Activated T-helper 1 cell treated with anti-CD3 and anti-CD28 coated beads, Interleukin-2, amount 50 U/mL, for 16 hours (primary cell): ENCODE measurements at regions not wholly inside any gene's neighbourhood (a gene's known extent, or its start where the extent isn't known, plus 50 kb on each side); places are given as distances from the start of the nearest gene placed in this dataset.

ENCODE experiments used
- DNase-seq, 2 donors: peaks; one replicate each; pipeline ENCODE4 v3.0.0-alpha.2; 2020; ENCODE audit warnings: low read depth in 1 of 2, low spot score in 1 of 2

- no peak for DNase-seq
Observed at GRCh38 chr22:27452922-27453321, 348.6 kb downstream of the MN1 start.

GRCh38 chr22:27453725-27454124, 347.8 kb downstream of the MN1 start:
- no peak for DNase-seq

- no peak for DNase-seq
Observed at GRCh38 chr22:27454807-27455450, 346.6 kb downstream of the MN1 start.

GRCh38 chr22:27455526-27455925, 346.0 kb downstream of the MN1 start:
- DNase-seq, result no peak

- DNase-seq, result no peak
Observed at GRCh38 chr22:27456696-27457503, 344.7 kb downstream of the MN1 start.

GRCh38 chr22:27459999-27460398, 341.6 kb downstream of the MN1 start:
- no peak for DNase-seq

GRCh38 chr22:27460591-27461347, 340.8 kb downstream of the MN1 start:
- no peak for DNase-seq

GRCh38 chr22:27461470-27461869, 340.1 kb downstream of the MN1 start:
- DNase-seq, result no peak

GRCh38 chr22:27462190-27462589, 339.4 kb downstream of the MN1 start:
- DNase-seq, result no peak

- DNase-seq, result no peak
Observed at GRCh38 chr22:27463121-27463660, 338.4 kb downstream of the MN1 start.

- DNase-seq, result no peak
Observed at GRCh38 chr22:27466229-27466628, 335.3 kb downstream of the MN1 start.

- no peak for DNase-seq
Observed at GRCh38 chr22:27466778-27467438, 334.6 kb downstream of the MN1 start.

GRCh38 chr22:27467711-27468110, 333.8 kb downstream of the MN1 start:
- no peak for DNase-seq

GRCh38 chr22:27468712-27469111, 332.8 kb downstream of the MN1 start:
- no peak for DNase-seq

- DNase-seq, result no peak
Observed at GRCh38 chr22:27470169-27470772, 331.3 kb downstream of the MN1 start.

GRCh38 chr22:27472975-27473374, 328.6 kb downstream of the MN1 start:
- no peak for DNase-seq

- no peak for DNase-seq
Observed at GRCh38 chr22:27473533-27473932, 328.0 kb downstream of the MN1 start.

- DNase-seq, result no peak
Observed at GRCh38 chr22:27474112-27474571, 327.4 kb downstream of the MN1 start.

GRCh38 chr22:27474711-27475547, 326.6 kb downstream of the MN1 start:
- no peak for DNase-seq

GRCh38 chr22:27475548-27475897, 326.0 kb downstream of the MN1 start:
- no peak for DNase-seq
